ENCODE measurements at regions not wholly inside any gene's neighbourhood (a gene's known extent, or its start where the extent isn't known, plus 50 kb on each side); places are given as distances from the start of the nearest gene placed in this dataset.
"Not testable (repeated sequence)": the region's sequence is repeated elsewhere in the genome, so short reads cannot be mapped to it uniquely, and the experiment has no call there.

DNA sequence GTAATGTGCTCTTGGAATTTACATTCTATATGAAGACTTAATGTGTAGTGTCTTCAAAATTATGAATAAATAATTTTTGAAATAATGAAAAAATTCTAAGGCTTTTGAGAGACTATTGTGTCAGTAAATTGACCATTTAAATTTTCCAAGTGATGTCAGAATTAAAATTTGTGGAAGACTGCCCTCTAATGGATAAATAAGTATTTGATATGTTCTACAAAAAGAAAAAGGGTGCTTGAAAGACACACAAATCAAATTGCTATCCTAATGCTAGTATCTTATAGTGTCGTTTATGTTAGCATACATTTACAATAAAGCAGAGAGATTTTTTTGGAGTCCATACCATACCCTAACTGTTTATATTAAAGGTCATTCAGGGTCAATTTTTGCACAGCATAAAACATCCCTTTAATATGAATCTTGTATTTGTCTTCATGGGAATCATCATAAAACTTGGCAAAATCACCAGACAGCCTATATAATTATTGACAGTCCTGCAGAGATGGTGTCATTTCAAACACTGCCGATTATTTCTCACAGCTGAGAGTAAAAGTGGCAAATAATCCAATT is 120.8 kb upstream of the SLC27A6 start:
- Histone ChIP-seq H3K4me1 (ENCODE audit: insufficient read depth, poor library complexity, severe bottlenecking) (no peaks in the 10 kb centered on the region), H3K9me3 (ENCODE audit: severe bottlenecking) (peaks cover 6% of the 10 kb centered on the region), H3K27ac (ENCODE audit: poor library complexity, severe bottlenecking) (no peak overlapping the region), H3K36me3 (ENCODE audit: low read depth) (no peaks in the 10 kb centered on the region), H3K4me3 (ENCODE audit: severe bottlenecking) (no peak overlapping the region), H3K27me3 (ENCODE audit: insufficient read depth, poor library complexity, severe bottlenecking) (no peaks in the 10 kb centered on the region)
- TF ChIP-seq, protein P1, sequence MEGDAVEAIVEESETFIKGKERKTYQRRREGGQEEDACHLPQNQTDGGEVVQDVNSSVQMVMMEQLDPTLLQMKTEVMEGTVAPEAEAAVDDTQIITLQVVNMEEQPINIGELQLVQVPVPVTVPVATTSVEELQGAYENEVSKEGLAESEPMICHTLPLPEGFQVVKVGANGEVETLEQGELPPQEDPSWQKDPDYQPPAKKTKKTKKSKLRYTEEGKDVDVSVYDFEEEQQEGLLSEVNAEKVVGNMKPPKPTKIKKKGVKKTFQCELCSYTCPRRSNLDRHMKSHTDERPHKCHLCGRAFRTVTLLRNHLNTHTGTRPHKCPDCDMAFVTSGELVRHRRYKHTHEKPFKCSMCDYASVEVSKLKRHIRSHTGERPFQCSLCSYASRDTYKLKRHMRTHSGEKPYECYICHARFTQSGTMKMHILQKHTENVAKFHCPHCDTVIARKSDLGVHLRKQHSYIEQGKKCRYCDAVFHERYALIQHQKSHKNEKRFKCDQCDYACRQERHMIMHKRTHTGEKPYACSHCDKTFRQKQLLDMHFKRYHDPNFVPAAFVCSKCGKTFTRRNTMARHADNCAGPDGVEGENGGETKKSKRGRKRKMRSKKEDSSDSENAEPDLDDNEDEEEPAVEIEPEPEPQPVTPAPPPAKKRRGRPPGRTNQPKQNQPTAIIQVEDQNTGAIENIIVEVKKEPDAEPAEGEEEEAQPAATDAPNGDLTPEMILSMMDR (IDR thresholded peaks at IDR 0.05; ENCODE audit: poor library complexity, severe bottlenecking) = peak; percentile 74
- DNase-seq (ENCODE audit: low spot score) (no peak), ATAC-seq (ENCODE audit: low read depth) (no peak)

DNA sequence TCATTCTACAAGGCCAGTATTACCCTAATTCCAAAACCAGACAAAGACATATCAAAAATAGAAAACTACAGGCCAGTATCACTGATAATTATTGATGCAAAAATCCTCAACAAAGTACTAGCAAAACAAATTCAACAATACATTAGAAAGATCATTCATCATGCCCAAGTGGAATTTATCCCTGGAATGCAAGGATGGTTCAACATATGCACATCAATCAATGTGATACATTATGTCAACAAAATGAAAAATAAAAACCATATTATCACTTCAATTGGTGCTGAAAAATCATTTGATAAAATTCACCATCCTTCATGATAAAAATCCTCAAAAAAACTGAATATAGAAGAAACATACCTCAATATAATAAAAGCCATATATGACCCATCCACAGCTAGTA is 115.2 kb upstream of the SLC27A6 start:
- Histone ChIP-seq H3K4me3 (ENCODE audit: severe bottlenecking) (no peak overlapping the region), H3K36me3 (ENCODE audit: low read depth) (no peaks in the 10 kb centered on the region), H3K4me1 (ENCODE audit: insufficient read depth, poor library complexity, severe bottlenecking) (no peaks in the 10 kb centered on the region), H3K9me3 (ENCODE audit: severe bottlenecking) (peaks cover 6% of the 10 kb centered on the region), H3K27ac (ENCODE audit: poor library complexity, severe bottlenecking) (no peak overlapping the region), H3K27me3 (ENCODE audit: insufficient read depth, poor library complexity, severe bottlenecking) (no peaks in the 10 kb centered on the region)
- TF ChIP-seq, protein P1 (IDR thresholded peaks at IDR 0.05; ENCODE audit: poor library complexity, severe bottlenecking) = no peak
- ATAC-seq (ENCODE audit: low read depth) (no peak), DNase-seq (ENCODE audit: low spot score) (no peak)

DNA sequence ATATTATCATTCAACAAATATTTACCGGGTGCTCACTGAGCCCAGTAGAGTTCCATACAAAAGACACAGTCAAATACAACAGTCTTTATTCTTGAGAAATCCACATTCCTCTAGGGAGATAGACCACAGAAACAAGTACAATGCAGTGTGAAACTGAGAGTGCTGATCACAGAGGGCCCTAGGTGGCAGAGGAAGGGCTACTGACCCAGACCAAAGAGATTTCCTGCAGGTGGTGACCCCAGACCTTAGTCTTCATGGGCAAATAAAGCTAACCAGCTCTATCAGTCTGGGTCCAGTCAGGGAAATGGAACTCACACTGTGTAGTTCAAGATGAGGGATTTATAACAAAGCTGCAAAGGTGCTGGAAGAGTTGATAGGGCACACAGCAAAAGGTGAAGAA is 110.4 kb upstream of the SLC27A6 start:
- TF ChIP-seq, protein P1 (IDR thresholded peaks at IDR 0.05; ENCODE audit: poor library complexity, severe bottlenecking) = no peak

DNA sequence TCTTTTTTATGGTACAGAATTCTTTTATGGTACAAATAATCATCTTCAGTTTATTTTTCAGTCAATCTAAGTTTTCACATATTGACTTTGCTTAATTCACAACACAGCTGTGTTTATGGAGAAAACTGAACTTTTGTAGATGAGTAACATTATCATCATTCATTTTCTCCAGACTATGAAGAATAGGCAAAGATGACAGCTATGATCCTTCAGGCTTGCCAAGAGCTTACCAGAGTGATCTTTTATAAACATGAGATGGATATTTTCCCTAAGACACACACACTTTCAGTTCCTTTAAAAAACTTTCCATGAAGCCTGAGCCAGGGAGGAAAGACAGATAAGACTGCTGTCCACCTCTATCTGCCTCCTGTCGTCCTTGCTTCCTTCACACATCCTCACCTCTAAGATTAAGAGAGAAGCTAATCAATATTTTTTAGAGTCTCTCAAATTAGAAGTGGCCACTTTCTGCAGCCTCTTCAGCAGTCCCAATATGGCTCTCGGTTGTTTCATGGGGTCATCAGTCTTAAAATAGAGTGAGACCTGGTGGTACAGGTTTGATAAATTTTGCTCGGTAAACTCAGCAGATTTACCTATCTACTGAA is 108.1 kb upstream of the SLC27A6 start:
- H3K4me1 ChIP-seq (ENCODE audit: insufficient read depth, poor library complexity, severe bottlenecking) = no peaks in the 10 kb centered on the region
- DNase-seq (ENCODE audit: low spot score) (no peak), ATAC-seq (ENCODE audit: low read depth) (no peak)
- H3K4me3 ChIP-seq (ENCODE audit: severe bottlenecking) = no peak overlapping the region
- H3K27ac ChIP-seq (ENCODE audit: poor library complexity, severe bottlenecking) = no peak overlapping the region
- no peaks in the 10 kb centered on the region for H3K27me3 ChIP-seq (ENCODE audit: insufficient read depth, poor library complexity, severe bottlenecking)
- no peaks in the 10 kb centered on the region for H3K36me3 ChIP-seq (ENCODE audit: low read depth)
- H3K9me3 ChIP-seq (ENCODE audit: severe bottlenecking) = no peaks in the 10 kb centered on the region
- TF ChIP-seq, protein P1 (IDR thresholded peaks at IDR 0.05; ENCODE audit: poor library complexity, severe bottlenecking) = no peak

More for the DNA sequence above, 110.4 kb upstream of the SLC27A6 start:
- ATAC-seq (ENCODE audit: low read depth) (no peak; the same call in 2 of the 3 replicates), DNase-seq (ENCODE audit: low spot score) (no peak)
- no peaks in the 10 kb centered on the region for H3K4me1 ChIP-seq (ENCODE audit: insufficient read depth, poor library complexity, severe bottlenecking)
- no peak overlapping the region for H3K27ac ChIP-seq (ENCODE audit: poor library complexity, severe bottlenecking)
- H3K4me3 ChIP-seq (ENCODE audit: severe bottlenecking) = no peak overlapping the region
- no peaks in the 10 kb centered on the region for H3K9me3 ChIP-seq (ENCODE audit: severe bottlenecking)
- H3K36me3 ChIP-seq (ENCODE audit: low read depth) = no peaks in the 10 kb centered on the region
- no peaks in the 10 kb centered on the region for H3K27me3 ChIP-seq (ENCODE audit: insufficient read depth, poor library complexity, severe bottlenecking)

DNA sequence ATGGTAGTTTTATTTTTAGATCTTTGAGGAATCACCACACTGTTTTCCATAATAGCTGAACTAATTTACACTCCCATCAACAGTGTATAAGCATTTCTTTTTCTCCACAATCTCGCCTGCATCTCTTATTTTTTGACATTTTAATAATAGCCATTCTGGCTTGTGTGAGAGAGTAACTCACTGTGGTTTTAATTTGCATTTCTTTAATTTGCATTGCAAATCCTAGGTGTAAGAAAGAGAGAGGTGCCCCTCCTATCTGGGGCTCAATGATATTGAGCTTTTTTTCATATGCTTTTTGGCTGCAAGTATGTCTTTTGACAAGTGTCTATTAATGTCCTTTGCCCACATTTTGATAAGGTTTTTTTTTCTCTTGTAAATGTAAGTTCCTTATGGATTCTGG is 106.3 kb upstream of the SLC27A6 start:
- Histone ChIP-seq H3K27ac (ENCODE audit: poor library complexity, severe bottlenecking) (no peak overlapping the region), H3K4me3 (ENCODE audit: severe bottlenecking) (no peak overlapping the region), H3K36me3 (ENCODE audit: low read depth) (no peaks in the 10 kb centered on the region), H3K9me3 (ENCODE audit: severe bottlenecking) (no peaks in the 10 kb centered on the region), H3K27me3 (ENCODE audit: insufficient read depth, poor library complexity, severe bottlenecking) (no peaks in the 10 kb centered on the region), H3K4me1 (ENCODE audit: insufficient read depth, poor library complexity, severe bottlenecking) (no peaks in the 10 kb centered on the region)
- TF ChIP-seq, protein P1 (IDR thresholded peaks at IDR 0.05; ENCODE audit: poor library complexity, severe bottlenecking) = no peak
- ATAC-seq (ENCODE audit: low read depth) (no peak), DNase-seq (ENCODE audit: low spot score) (no peak)

DNA sequence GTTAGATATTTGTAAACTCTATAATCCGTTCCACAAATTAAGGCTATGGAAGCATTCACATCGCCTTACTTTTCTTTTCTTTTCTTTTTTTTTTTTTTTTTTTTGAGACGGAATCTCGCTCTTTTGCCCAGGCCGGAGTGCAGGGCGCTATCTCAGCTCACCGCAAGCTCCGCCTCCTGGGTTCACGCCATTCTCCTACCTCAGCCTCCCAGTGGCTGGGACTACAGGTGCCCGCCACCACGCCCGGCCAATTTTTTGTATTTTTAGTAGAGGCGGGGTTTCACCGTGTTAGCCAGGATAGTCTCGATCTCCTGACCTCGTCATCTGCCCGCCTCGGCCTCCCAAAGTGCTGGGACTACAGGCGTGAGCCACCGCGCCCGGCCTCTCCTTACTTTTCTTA is 104.1 kb upstream of the SLC27A6 start:
- H3K27me3 ChIP-seq (ENCODE audit: insufficient read depth, poor library complexity, severe bottlenecking); H3K27ac ChIP-seq (ENCODE audit: poor library complexity, severe bottlenecking); ATAC-seq (ENCODE audit: low read depth); DNase-seq (ENCODE audit: low spot score); H3K4me3 ChIP-seq (ENCODE audit: severe bottlenecking); H3K4me1 ChIP-seq (ENCODE audit: insufficient read depth, poor library complexity, severe bottlenecking); H3K9me3 ChIP-seq (ENCODE audit: severe bottlenecking); H3K36me3 ChIP-seq (ENCODE audit: low read depth): not testable (repeated sequence)
